ENCODE measurements at regions not wholly inside any gene's neighbourhood (a gene's known extent, or its start where the extent isn't known, plus 50 kb on each side); places are given as distances from the start of the nearest gene placed in this dataset.

DNA sequence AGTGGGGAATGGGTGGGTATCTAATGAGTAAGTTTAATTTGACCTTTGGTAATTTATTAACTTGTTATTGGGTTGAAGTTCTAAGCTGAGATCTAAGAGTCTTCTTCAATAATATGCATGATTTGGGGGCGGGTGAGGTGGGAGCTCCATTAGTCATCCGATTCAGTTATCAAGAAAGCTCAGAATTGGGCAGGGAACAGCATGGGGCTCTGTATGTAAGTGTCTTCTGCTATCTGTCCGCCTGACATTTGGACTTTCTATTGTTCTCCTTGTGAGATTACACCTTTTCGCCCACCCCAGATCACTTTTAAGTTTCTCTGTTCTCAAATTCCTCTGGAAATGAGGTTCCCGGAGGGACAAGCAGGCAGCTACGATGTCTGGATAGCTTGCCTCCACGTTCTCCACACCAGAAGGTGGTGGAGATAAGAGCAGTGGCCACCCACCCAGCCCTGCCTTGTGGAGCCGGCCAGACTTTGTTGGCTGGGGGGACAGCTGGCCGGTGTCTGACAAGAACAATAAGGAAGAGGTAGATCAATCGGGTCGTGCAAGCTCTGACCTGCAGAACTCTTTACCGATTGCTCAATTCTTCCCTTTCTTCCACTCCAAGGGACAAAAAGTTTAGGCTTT lies 75.5 kb upstream of the GATA6 start:
- H3K4me1 ChIP-seq, result no peaks in the 10 kb centered on the region
- no peaks in the 10 kb centered on the region for H3K9me3 ChIP-seq
- DNase-seq, result no peak
- intact Hi-C loops (cut with DNase I; ENCODE audit: low total_unique reads), result no loop called here
- TF ChIP-seq, protein P1, sequence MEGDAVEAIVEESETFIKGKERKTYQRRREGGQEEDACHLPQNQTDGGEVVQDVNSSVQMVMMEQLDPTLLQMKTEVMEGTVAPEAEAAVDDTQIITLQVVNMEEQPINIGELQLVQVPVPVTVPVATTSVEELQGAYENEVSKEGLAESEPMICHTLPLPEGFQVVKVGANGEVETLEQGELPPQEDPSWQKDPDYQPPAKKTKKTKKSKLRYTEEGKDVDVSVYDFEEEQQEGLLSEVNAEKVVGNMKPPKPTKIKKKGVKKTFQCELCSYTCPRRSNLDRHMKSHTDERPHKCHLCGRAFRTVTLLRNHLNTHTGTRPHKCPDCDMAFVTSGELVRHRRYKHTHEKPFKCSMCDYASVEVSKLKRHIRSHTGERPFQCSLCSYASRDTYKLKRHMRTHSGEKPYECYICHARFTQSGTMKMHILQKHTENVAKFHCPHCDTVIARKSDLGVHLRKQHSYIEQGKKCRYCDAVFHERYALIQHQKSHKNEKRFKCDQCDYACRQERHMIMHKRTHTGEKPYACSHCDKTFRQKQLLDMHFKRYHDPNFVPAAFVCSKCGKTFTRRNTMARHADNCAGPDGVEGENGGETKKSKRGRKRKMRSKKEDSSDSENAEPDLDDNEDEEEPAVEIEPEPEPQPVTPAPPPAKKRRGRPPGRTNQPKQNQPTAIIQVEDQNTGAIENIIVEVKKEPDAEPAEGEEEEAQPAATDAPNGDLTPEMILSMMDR (IDR thresholded peaks at IDR 0.05), result no peak
- TF ChIP-seq POLR2A (IDR thresholded peaks at IDR 0.05), result no peak
- no peak overlapping the region for H3K27ac ChIP-seq
- no peaks in the 10 kb centered on the region for H3K27me3 ChIP-seq
- 75 to 79% methylated on average over 12 of the region's 12 CpGs for WGBS, 2 donors
- H3K36me3 ChIP-seq (ENCODE audit: low read depth, missing control alignments), result no peaks in the 10 kb centered on the region
- no peak overlapping the region for H3K4me3 ChIP-seq

DNA sequence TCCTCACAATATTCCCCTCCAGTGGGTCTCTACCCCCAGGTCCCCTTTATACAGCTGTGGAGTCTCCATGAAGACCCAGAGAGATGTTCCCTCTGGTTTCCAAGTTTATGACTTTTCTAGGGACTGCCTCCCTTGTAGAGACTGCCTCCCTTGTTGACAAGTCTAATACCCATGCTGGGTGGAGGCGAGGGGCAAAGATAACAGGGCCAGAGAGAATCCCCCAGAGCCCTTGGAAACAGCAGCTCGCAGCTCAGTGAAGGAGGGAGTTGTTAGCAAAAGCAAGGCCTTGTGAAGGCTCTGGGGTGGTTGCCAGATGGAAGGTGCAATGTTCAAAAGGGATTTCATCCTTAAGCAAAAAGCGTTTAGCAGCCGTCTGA lies 75.0 kb upstream of the GATA6 start:
- no peak for TF ChIP-seq POLR2A (IDR thresholded peaks at IDR 0.05)
- TF ChIP-seq, protein P1 (IDR thresholded peaks at IDR 0.05), result no peak
- no peak overlapping the region for H3K27ac ChIP-seq
- no peak overlapping the region for H3K4me3 ChIP-seq
- no peaks in the 10 kb centered on the region for H3K27me3 ChIP-seq
- no peaks in the 10 kb centered on the region for H3K4me1 ChIP-seq
- DNase-seq, result no peak
- 45 to 47% methylated on average over 4 of the region's 4 CpGs for WGBS, 2 donors
- no peaks in the 10 kb centered on the region for H3K36me3 ChIP-seq (ENCODE audit: low read depth, missing control alignments)
- intact Hi-C loops (cut with DNase I; ENCODE audit: low total_unique reads), result no loop called here
- no peaks in the 10 kb centered on the region for H3K9me3 ChIP-seq

DNA sequence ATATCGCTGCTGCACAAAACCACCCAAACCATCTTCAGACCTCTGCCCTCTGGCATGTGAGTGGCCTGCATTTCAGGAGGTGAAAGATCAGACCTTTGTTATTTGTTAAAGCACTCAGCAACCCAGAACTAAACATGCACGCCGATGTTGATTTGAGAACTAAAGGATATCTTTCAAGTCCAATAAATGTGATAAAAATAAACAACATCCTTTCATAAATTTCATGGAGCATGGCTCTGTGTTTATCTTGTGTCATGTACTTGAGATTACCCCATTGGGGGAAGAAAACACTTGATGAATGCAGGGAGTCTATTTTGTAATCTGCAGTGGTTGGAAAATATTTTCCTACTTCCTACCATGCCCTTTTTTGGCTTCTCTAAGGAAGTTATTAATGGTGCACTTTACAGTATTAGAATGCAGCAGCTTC lies 70.8 kb upstream of the GATA6 start:
- intact Hi-C loops (cut with DNase I; ENCODE audit: low total_unique reads), result no loop called here

DNA sequence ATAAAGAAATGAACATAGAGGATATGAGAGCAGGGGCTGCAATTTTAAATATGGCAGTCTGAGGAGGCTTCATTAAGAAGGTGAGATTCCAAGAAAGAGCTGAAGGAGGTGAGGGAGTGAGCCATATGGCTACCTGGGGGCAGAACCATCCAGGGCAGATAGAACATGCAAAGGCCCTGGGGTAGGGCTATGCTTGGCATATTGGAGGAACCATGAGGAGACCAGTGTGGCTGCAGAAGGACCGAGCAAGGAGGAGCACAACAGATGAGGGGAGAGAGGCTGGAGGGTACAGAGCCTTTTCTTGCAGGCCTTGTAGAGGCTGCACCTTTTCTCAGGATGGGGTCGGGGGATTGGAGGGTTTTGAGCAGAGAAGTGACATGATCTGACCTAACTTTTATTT lies 69.5 kb upstream of the GATA6 start:
- DNase-seq, result no peak
- Histone ChIP-seq H3K36me3 (ENCODE audit: low read depth, missing control alignments) (no peaks in the 10 kb centered on the region), H3K27me3 (no peaks in the 10 kb centered on the region), H3K4me3 (no peak overlapping the region), H3K27ac (no peak overlapping the region), H3K9me3 (no peaks in the 10 kb centered on the region), H3K4me1 (no peaks in the 10 kb centered on the region)
- TF ChIP-seq POLR2A (IDR thresholded peaks at IDR 0.05), result no peak
- TF ChIP-seq, protein P1 (IDR thresholded peaks at IDR 0.05), result no peak
- WGBS, 2 donors, result 92 to 97% methylated on average over 2 of the region's 2 CpGs
- intact Hi-C loops (cut with DNase I; ENCODE audit: low total_unique reads), result no loop called here

More for the DNA sequence above, 70.8 kb upstream of the GATA6 start:
- no peaks in the 10 kb centered on the region for H3K27me3 ChIP-seq
- no peaks in the 10 kb centered on the region for H3K36me3 ChIP-seq (ENCODE audit: low read depth, missing control alignments)
- no peak overlapping the region for H3K27ac ChIP-seq
- TF ChIP-seq, protein P1 (IDR thresholded peaks at IDR 0.05), result no peak
- no peaks in the 10 kb centered on the region for H3K9me3 ChIP-seq
- no peak overlapping the region for H3K4me3 ChIP-seq
- H3K4me1 ChIP-seq, result no peaks in the 10 kb centered on the region
- WGBS, 2 donors, result 45 to 49% methylated on average over 3 of the region's 3 CpGs
- no peak for DNase-seq

DNA sequence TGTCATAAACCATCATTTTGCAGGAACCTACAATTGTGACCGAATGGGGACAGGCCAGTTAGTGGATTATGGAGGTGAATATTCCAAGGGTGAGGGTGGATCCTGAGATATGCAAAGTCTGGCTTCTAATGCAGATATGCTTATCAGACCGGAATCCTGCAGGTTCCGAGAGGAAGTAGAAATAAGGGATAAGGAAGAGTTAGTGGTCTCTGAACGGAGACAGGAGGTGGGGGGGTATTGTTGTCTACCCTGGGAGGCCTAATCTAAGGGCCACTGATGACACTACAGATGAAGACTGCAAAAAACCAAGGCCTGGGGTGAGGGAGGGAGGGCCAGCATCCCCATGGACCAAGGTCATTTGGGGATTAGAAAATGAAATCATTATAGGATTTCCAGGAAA lies 67.7 kb upstream of the GATA6 start:
- H3K4me1 ChIP-seq, result no peaks in the 10 kb centered on the region
- no peak for DNase-seq
- WGBS, 2 donors, result 82 to 90% methylated on average over 4 of the region's 4 CpGs
- no peaks in the 10 kb centered on the region for H3K36me3 ChIP-seq (ENCODE audit: low read depth, missing control alignments)
- H3K4me3 ChIP-seq, result no peak overlapping the region
- TF ChIP-seq, protein P1 (IDR thresholded peaks at IDR 0.05), result no peak
- no peak for TF ChIP-seq POLR2A (IDR thresholded peaks at IDR 0.05)
- H3K9me3 ChIP-seq, result no peaks in the 10 kb centered on the region
- intact Hi-C loops (cut with DNase I; ENCODE audit: low total_unique reads), result no loop called here
- H3K27me3 ChIP-seq, result no peaks in the 10 kb centered on the region
- H3K27ac ChIP-seq, result no peak overlapping the region
